HG03280 (cell line): ENCODE measurements at regions not wholly inside any gene's neighbourhood (a gene's known extent, or its start where the extent isn't known, plus 50 kb on each side); places are given as distances from the start of the nearest gene placed in this dataset.
"Not testable (repeated sequence)": the region's sequence is repeated elsewhere in the genome, so short reads cannot be mapped to it uniquely, and the experiment has no call there.

Experiments
- ATAC-seq: cut with Tn5 transposase; IDR thresholded peaks from one replicate; pipeline ENCODE4 v1.9.1; 2021; ENCODE audit warnings: mild to moderate bottlenecking, moderate library complexity; ENCODE audit not compliant: unreplicated experiment

GRCh38 chr13:50467156-50468110 lies 376.1 kb downstream of the DLEU7 start:
- no peak for ATAC-seq

GRCh38 chr13:50468849-50469669 lies 374.4 kb downstream of the DLEU7 start:
- ATAC-seq, result no peak

- not testable (repeated sequence) for ATAC-seq
Measured at GRCh38 chr13:50473050-50473449, 370.4 kb downstream of the DLEU7 start.

- no peak for ATAC-seq
Measured at GRCh38 chr13:50474088-50474662, 369.3 kb downstream of the DLEU7 start.

GRCh38 chr13:50476577-50477285 lies 366.8 kb downstream of the DLEU7 start:
- no peak for ATAC-seq

GRCh38 chr13:50481936-50482335 lies 361.6 kb downstream of the DLEU7 start:
- ATAC-seq, result no peak

- ATAC-seq, result no peak
Measured at GRCh38 chr13:50483416-50483815, 360.1 kb downstream of the DLEU7 start.

- ATAC-seq, result no peak
Measured at GRCh38 chr13:50484472-50485113, 358.9 kb downstream of the DLEU7 start.

GRCh38 chr13:50485979-50486935 lies 357.2 kb downstream of the DLEU7 start:
- ATAC-seq, result no peak

- no peak for ATAC-seq
Measured at GRCh38 chr13:50493683-50494082, 349.8 kb downstream of the DLEU7 start.

- no peak for ATAC-seq
Measured at GRCh38 chr13:50494138-50494537, 349.4 kb downstream of the DLEU7 start.

GRCh38 chr13:50503212-50503611 lies 340.3 kb downstream of the DLEU7 start:
- not testable (repeated sequence) for ATAC-seq

GRCh38 chr13:50509167-50509566 lies 334.3 kb downstream of the DLEU7 start:
- no peak for ATAC-seq

GRCh38 chr13:50509771-50510441 lies 333.6 kb downstream of the DLEU7 start:
- no peak for ATAC-seq

GRCh38 chr13:50510885-50511545 lies 332.5 kb downstream of the DLEU7 start:
- ATAC-seq, result not testable (repeated sequence)

- peak; percentile 46 for ATAC-seq
Measured at GRCh38 chr13:50511877-50512341, 331.6 kb downstream of the DLEU7 start.

GRCh38 chr13:50512474-50513299 lies 330.8 kb downstream of the DLEU7 start:
- ATAC-seq, result peak; percentile 86
